GM19372 (cell line): ENCODE measurements at regions not wholly inside any gene's neighbourhood (a gene's known extent, or its start where the extent isn't known, plus 50 kb on each side); places are given as distances from the start of the nearest gene placed in this dataset.
"Not testable (repeated sequence)": the region's sequence is repeated elsewhere in the genome, so short reads cannot be mapped to it uniquely, and the experiment has no call there.

Experiments
- ATAC-seq: cut with Tn5 transposase; IDR thresholded peaks from one replicate; pipeline ENCODE4 v1.9.1; 2021; ENCODE audit warnings: mild to moderate bottlenecking, low read depth, moderate library complexity; ENCODE audit not compliant: unreplicated experiment

- no peak for ATAC-seq
These were observed 294.3 kb upstream of the BOD1L1 start for GRCh38 chr4:13921805-13922204.

DNA sequence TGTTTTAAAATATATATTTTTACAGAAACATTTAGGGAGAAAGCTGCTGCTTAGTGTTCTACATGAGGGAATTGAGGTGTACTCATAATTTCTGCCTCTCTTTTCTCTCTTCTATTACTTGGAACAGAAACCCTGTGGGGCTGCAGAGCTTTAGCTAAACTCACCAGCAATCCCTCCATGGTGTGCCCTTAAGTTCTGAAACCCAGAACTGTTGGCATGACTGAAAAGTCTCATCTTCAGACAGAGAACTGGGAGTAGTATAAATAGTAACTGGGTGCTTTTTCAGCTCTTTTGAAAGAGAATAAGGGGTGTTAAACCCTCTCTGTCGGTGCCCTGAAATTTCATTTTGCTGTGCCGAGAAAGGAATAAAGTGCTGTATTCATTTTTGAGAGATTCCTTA, 294.9 kb upstream of the BOD1L1 start:
- no peak for ATAC-seq

DNA sequence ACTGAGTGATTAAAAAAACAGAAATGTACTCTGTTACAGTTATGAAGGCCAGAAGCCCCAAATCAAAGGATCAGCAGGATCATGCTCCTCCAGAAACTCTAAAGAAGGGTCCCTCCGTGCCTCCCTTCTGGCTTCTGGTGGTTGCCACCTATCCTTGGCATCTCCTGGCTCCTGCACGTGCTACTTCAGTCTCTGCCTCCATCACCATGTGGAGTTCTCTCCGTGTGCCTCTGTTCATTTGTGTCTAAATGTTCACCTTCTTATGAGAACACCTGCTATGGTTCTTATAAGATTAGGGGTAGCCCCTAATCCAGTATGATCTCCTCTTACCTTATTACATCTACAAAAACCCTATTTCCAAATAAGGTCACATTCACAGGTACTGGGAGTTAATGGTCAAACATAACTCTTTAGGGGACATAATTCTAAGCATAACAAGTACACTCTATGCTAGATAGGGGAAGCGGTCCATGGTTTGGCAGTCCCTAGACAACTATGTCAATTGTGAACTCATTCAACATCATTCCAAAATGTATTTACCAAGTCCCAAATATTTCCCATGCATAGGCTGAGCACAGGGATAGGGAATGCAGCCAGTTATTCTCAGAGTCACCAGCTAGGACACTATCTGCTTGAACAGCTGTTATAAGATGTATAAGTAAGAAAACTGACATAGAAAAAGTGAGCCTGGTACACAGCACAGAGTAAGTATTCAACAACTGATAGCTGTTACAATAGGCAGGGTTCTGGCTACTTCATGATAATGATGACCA, 295.5 kb upstream of the BOD1L1 start:
- no peak for ATAC-seq

DNA sequence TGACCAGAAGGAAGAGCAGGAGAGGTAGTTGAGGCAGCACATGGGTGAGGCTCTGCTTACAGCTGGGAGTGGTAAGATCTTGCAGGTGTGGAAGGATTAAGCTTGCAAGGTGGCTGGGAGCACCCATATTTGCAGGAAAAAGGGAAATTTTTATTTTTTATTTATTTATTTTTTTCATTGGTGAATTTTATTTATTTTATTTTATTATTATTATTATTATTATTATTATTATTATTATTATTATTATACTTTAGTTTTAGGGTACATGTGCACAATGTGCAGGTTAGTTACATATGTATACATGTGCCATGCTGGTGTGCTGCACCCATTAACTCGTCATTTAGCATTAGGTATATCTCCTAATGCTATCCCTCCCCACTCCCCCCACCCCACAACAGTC, 297.4 kb upstream of the BOD1L1 start:
- not testable (repeated sequence) for ATAC-seq

DNA sequence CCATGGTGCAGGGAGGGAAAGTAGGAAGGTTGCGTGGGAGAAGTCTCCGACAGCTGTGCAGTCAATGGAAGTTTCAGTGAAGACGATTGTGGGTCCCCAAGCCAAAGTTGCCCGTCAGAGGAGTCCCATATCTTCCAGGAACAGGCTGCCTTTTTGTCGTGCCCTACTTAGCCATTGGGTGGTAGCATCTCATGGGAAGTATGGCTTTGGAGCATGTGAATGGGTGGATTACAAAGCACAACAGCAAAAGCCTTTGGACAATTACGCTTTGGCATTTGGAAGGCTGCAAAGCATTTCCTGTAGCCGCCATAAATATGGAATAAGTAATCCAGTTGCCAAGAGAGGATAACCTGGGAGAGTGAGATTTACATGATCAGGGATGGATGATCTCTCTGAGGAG, 300.7 kb upstream of the BOD1L1 start:
- ATAC-seq = no peak

- no peak for ATAC-seq
These were observed 302.6 kb upstream of the BOD1L1 start for GRCh38 chr4:13930155-13930554.

GRCh38 chr4:13933191-13933590, 305.7 kb upstream of the BOD1L1 start:
- ATAC-seq = no peak

DNA sequence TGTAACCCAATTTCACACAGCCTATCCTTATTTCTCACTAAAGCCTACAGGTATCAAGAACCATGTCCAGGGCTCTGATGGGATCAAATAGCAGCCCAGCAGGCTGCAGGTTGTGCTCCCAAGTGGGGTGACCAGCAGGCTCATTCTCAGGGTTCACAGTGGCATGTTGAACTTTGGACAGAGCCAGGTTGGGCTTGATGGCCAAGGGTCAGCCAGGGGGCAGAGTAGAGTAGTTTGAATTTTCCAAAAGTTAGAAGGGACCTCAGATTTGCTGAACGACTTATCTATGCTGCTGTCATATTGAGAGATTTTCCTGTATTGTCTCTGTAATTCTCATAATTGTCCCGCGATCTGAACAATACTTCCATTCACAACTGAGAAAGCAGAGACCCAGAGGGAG, 310.8 kb upstream of the BOD1L1 start:
- no peak for ATAC-seq

GRCh38 chr4:13940921-13941320, 313.4 kb upstream of the BOD1L1 start:
- no peak for ATAC-seq

DNA sequence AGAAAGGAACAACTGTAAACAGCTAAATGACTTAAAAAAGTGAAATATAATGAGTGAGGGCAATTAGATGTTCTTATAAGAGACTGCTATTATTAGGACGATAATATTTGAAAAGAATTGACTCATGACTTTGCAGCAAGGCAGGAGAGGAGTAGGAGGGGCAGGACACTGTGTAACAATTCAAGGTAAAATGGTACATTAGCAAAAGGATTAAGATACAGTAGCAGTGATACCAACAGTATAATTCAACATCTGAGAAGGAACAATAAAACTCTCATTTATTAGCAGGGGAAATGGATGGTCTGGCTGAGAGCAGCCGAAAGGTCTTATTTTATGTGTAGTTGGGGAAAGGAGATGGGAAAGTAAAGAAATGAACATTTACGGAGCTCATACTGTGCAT, 315.5 kb upstream of the BOD1L1 start:
- ATAC-seq = no peak

DNA sequence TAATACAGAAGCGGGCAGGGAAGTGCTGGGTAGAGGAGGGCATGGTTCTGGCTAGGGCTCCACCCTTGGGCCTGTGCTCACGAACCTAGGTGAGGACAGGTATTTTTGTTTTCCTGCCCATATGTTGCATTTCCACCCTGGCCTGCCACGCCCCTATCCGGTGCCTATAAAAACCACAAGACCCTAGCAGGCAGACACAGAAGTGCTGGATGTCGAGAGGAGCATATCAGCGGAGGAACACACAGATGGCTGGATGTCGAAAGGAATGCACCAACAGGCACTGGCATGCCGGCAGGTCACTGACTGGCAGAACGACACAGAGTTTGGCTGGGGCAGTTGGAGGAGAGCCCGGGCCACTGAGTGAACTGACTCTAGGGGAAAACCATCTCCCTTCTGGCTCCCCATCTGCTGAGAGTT, 316.6 kb upstream of the BOD1L1 start:
- ATAC-seq = no peak

- ATAC-seq = no peak
These were observed 320.4 kb upstream of the BOD1L1 start for GRCh38 chr4:13947921-13948320.

DNA sequence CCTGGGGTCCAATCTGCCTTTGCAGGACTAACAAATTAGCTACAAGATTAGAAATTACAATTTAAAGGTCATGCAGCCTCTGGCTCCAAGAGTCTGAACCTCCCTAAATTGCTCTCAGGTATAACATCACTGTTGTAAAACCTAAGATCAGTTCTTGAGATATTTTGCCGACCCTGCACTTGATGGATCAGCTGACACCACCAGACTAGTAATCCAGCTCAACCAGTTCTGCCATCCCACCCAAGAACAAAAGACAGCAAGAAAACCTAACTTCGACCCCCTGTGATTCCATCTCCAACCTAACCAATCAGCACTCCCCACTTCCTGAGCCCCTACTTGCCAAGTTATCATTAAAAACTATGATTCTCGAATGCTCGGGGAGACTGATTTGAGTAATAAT, 323.0 kb upstream of the BOD1L1 start:
- ATAC-seq = no peak

DNA sequence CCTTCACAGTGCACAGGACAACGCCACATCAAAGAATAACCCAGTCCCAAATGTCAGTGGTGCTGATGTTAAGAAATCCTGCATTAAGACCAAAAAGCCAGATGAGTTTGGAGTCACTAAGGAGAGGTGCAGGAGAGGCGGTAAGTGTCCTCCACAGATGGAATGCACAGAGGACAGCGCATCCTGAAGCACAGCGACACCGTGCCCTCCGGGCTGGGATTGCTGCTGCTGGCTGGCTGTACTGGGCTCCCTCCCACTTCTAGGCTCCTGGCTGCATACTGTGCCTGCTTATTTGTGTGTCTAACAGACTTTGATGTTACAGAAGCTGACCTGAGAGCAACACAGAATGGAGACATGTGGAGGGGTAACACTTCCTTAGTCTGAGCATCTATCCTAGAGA, 325.6 kb upstream of the BOD1L1 start:
- ATAC-seq = no peak

DNA sequence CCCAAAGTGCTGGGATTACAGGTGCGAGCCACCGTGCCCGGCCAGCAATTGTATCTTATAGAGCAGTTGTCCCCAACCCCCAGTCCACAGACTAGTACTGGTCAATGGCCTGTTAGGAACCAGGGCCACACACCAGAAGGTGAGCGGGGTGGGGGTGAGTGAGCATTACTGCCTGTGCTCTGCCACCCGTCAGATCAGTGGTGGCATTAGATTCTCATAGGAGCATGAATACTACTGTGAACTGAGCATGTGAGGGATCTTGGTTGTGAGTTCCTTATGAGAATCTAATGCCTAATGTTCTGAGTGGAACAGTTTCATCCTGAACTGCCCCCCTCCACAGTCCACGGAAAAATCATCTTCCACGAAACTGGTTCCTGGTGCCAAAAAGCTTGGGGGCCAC, 328.0 kb upstream of the BOD1L1 start:
- no peak for ATAC-seq

- no peak for ATAC-seq
These were observed 329.4 kb upstream of the BOD1L1 start for GRCh38 chr4:13956947-13957346.

DNA sequence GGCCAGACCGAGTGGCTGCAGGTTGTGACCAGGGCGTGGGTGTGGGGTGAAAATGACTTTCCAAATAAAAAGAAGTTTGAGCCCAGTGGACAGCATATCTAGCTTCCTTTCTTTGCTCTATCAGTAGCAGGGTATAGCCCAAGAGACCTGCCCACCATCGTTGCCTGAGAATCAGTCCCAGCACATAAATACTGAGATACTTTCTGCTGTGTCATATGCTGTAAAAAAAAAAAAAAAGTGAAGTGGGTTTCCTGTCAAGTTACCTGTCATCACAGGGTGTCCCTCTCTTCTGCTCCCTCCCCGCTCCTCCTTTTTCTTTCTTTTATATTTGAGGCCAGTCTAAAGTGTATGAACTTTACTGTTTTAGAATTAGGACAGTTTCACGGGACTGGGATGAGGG, 330.3 kb upstream of the BOD1L1 start:
- no peak for ATAC-seq

- ATAC-seq = no peak
These were observed 336.1 kb upstream of the BOD1L1 start for GRCh38 chr4:13963601-13964000.

GRCh38 chr4:13966231-13967195, 339.0 kb upstream of the BOD1L1 start:
- ATAC-seq = no peak

- ATAC-seq = no peak
These were observed 341.2 kb upstream of the BOD1L1 start for GRCh38 chr4:13968723-13969122.

DNA sequence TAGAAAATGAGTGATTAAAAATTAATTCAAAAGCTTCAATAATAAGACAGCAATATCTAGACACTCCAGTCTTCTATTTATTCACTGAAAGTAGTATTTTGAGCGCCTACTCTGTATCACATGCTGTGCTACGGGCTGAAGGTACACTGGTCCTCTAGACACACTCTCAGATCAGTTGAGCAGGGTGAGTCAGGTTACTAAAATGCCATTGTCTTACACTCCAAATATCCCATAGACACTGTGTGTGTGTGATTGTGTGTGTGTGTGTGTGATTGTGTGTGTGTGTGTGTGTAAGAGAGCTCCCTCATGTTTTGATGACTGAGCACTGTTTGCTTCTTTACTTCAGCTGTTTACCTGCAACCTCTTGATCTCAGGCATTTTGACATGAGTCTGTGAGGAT, 342.8 kb upstream of the BOD1L1 start:
- ATAC-seq = no peak

- ATAC-seq = no peak
These were observed 350.2 kb upstream of the BOD1L1 start for GRCh38 chr4:13977746-13978145.
